Stimulated activated CD4-positive, alpha-beta T cell treated with anti-CD3 and anti-CD28 coated beads, Interleukin-1b, Interleukin-23, amount 100 ng/mL, for 48 hours (primary cell): ENCODE measurements at regions not wholly inside any gene's neighbourhood (a gene's known extent, or its start where the extent isn't known, plus 50 kb on each side); places are given as distances from the start of the nearest gene placed in this dataset.
"Not testable (repeated sequence)": the region's sequence is repeated elsewhere in the genome, so short reads cannot be mapped to it uniquely, and the experiment has no call there.

Experiments used
- DNase-seq: peaks from one replicate; pipeline ENCODE4 v3.0.0-alpha.2; 2020

DNA sequence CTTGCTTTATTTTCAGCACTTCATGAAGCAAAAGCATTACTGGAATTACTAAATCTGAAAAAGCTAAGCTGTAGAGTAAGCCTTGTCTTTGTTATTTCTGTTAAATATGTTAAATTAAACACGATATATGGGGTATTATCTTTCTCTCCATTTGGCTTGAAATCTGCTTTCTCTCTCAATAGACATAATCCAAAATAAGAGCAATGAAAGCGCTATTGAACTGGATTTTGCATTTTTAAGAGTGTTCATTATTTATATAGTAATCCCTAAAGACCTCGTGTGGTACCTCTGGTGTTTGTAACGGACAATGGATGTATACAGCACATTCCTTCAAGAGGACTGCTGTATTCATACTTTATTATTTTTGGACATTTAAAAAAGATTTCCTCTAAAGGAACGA lies 91.5 kb upstream of the KCNE2 start:
- no peak for DNase-seq

DNA sequence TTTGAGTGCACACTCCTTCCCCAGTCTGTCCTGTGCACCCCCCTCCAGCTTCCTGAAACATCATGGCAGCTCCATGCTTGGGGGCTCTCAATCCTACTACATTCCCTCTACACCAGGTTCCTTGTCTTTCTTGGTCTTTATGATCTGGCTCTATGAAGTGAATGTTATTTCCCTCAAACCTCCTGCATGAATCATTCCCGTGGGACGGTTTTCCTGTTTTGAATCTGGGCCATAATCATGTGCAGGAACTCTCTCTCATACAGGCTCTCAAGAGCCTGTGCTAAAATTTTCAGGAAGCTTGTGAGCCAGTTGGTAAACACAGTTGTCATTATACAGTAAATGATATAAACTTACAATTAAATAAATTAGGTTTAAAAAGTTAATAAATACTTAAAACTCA lies 89.8 kb upstream of the KCNE2 start:
- no peak for DNase-seq

DNA sequence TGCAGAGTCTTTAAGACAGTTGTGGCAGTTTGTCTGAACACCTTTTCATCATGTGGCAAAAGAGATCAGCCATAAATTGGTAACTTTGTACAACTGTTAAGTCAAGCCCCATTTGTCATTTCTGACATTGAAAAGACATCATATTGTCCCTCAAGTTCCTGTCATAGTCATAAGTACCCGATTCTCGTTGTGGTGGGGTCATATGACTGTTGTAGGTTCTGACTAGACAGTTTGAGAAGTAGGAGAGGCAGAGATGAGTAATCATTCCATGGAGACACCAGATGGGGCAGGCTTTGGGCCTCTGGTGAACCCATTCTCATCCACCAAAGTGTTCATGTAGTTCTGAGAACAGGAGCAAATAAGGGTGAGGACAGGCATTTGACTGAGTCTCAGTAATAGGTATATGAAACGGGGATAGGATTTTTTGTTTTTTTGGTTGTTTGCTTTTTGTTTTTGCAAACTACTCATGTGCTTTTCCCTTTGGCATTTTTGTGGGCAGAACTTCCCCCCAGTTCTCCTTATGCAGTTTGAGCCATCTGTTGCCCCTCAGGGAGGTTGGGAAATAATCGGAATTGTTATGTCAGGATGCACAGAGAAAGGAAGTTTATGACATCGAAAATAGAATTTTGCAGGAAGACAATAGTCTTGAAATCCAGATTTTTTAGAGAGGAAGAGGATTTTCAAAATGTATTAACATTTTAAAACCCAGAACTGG lies 86.9 kb upstream of the KCNE2 start:
- DNase-seq, result peak; percentile 70

DNA sequence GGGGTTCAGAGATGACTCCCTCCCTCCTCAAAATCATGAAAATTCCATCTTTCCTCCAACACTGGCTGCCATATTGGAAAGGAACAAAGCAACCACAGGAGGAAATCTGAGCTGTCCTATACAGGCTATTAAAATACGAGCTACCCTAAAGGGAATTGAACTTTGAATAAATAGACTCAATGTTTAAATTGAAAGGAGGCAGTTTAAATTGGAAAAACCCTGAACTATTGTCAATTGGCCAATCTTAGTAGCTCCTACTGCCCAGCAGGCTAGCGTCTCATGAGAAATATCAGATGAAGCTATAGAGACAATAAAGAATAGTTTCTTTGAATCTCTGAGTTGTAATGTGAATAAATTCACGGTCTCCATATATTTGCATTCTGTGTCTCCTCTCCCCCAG lies 85.4 kb upstream of the KCNE2 start:
- no peak for DNase-seq

DNA sequence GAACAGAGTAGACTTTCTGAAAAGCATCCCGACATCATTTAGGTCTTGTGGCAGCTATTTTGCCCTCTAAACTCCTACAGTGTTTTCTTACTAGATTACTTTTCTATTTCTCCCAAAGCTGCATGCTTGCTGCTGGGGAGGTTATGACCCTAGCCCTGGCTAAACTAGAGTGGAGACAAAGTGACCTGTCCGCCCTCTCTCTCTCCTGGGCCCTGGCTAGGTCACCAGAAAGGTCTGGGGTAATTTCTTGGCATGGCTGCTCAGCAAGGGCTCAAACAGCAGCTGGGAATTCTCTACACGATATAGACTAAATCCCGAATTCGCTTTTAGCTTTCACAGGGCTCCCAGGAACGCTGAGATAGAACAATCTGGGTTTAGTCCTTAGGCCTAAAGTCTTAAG lies 84.5 kb upstream of the KCNE2 start:
- DNase-seq, result no peak

DNA sequence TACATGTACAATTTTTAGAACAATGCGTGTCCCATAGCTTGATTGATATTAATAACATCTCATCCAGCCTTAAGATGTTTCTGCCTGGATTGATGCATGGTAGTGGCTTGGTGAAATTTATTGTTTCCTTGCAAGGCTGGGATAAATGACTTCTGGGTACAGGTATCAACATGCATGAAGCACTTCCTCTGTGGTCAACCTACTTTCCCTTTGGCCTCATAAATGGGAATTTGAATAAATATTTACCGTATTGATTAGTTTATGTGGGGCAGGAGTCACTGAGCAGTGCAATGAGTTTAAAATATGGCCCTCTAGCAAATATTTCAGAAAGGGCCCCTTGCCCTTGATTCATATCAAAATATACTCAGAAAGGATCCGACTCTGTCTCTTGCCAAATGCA lies 83.9 kb upstream of the KCNE2 start:
- no peak for DNase-seq

DNA sequence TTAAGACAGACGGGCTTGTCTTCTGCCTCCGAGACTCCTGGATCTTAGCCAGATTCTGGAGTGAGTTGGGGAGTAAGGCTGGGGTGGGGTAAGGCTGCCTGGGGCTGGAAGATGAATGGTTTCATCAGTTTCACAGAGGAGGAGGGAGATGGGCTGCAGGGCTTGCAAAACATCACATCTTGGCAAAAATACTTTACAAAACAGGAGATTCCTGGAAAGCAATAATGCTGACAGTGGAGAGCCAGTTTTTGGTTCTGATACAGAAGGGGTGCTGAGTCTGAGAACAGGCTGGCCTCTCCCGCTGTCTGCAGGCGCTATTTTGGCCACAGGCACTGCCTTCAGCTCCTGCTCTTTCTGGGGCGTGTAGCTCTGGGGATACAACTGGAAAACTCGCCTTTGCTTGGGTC lies 83.4 kb upstream of the KCNE2 start:
- DNase-seq, result no peak

DNA sequence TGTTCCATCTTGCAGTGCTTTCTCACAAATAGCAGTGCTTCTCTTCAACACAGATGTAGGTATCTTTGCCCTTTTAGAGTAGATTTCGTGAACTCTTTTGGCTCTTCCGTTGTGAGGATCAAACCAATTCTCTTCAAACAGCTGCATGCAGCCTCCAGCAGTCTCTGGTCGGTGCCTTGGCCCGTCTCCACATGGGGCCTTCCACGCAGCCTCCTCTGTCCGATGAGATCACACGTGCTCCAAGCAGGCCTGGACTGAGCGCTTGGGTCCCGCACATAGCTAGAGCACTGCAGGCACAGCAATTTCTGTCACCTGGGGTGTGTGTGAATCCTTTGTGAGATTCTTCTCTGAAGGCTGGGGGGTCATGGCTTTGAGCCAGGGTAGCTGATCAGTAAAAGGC lies 82.8 kb upstream of the KCNE2 start:
- no peak for DNase-seq

DNA sequence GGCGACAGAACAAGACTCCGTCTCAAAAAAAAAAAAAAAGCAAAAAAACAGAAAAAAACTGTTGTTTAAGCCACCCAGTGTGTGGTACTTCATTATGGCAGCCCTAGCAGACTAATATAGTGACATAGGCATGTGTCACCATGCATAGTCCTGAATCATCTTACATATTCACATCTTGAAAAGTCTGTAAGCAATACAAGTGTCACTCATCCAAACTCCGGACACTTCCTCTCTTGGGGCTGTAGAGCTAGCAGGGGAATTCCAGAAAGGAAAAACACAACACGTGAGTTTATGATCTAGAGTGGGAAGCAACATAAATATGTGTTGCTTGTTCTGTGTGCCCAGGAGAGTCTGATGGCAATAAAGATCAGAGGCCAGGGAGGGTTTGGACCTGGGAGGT lies 81.6 kb upstream of the KCNE2 start:
- no peak for DNase-seq

DNA sequence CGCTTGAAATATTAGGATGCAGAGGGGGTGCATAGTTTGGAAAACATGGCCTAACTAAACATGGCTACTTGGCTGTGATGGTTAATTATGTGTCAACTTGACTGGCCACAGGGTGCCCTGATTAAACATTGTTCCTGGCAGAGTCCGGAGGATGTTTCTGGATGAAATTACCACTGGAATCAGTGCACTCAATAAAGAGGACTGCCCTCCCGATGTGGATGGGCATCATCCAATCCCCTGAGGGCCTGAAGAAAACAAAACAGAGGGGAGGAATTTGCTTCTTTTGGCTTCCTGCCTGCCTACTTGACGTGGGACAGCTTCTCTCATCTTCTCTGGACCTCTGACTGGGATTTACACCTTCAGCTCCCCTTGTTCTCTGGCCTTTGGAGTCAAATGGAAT lies 79.1 kb upstream of the KCNE2 start:
- DNase-seq, result no peak

DNA sequence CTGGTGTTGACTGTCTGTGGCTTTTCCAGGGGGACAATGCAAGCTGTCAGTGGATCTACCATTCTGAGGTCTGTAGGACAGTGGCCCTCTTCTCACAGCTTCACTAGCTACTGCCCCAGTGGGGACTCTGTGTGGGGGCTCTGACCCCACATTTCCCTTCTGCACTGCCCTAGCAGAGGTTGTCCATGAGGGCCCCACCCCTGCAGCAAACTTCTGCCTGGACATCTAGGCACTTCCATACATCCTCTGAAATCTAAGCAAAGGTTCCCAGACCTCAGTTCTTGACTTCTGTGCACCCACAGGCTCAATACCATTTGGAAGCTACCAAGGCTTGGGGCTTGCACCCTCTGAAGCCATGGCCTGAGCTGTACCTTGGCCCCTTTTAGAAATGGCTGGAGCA lies 75.8 kb upstream of the KCNE2 start:
- DNase-seq, result not testable (repeated sequence)

DNA sequence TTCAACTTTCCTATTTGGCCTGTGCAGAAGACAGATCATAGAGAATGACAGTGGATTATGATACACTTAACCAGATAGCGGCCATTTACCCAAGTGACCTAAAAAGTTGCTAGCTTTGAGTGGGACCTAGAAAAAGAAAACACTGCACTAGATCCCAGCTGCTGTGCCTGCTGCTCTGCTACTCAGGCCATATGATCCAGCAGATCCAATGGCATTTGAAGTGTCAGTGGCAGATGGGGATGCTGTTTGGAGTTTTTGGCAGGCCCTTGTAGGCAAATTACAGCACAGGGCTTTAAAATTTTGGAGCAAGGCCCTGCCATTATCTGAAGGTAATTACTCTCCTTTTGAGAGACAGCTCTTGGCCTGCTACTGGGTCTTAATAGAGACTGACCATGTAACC lies 74.0 kb upstream of the KCNE2 start:
- no peak for DNase-seq

DNA sequence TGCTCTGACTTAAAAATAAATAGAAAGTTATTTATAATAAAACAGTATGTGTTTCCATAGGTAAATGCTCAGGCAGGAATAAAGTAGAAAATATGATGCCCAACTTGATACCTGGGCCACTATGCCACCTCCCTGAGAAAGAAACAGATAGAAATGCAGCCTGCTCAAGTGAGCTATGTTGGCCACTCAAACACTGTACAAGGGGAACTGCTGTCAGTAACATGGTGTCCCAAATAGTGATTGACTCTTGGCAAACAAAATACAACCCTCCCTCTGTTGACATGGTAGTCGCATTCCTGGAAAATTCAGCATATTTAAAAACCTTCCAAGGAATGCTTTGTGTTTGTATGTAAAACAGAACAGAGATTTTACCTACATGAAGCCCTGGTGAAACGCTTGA lies 66.9 kb upstream of the KCNE2 start:
- no peak for DNase-seq

DNA sequence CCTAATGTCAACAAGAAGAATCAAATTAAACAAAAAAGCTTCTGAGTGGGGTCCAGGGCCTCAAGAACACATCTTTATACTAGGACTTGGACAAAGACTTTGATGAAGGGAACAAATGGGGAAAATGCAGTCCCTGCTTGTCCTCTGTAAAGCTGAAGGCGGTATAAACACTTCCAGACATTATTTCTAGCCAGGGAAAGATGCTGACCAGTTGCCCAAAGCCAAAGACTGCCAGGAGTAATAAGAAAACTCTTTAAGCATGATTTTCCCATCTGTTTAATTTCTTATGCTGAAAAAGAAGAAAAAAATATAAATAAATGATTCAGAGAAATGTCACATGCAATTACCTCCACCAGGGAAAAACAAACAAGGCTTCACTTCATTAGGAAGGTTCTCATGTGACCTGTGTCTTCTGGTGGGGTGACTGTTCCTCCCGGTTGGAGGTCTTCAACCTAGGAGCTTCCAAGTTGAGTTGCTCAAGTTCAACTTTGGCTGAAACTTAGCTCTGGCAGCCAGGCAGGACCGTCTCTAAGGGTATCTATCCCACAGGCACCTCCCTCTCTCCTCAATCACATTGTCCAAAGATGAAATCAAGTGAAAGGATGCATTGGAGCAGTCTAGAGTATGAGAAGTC lies 65.2 kb upstream of the KCNE2 start:
- no peak for DNase-seq

DNA sequence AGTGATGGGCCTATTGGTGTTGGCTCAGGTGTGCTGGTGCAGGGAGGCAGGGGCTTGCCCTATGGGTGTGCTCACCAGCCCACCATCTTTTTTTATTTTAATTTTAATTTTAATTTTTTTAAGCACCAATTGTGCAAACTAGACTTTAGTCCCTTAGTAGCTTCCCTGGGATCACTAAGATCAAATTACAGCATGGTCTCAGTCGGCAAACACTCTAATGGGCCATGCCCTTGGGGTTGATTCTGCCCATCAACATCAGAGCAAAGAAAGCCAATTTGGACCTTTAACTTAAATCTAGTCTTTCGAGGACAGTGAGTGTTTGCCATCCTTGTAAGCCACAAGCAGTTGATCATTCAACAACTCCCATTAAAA lies 64.7 kb upstream of the KCNE2 start:
- DNase-seq, result no peak

DNA sequence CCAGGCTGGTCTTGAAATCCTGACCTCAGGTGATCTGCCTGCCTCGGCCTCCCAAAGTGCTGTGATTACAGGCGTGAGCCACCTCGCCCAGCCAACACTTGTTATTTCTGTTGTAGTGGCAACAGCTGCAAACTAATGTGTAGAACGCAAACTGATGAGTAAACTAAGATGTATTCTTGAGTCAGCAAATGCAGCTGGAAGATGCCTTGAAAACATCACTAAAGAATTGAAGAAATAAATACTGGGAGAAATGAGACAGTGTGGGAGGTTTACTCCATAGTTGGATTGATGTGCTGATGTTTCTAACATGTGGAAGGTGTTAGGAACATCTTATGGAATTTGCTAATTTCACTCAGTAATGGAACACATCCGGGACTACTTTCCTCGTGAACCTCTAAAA lies 61.3 kb upstream of the KCNE2 start:
- DNase-seq, result no peak

DNA sequence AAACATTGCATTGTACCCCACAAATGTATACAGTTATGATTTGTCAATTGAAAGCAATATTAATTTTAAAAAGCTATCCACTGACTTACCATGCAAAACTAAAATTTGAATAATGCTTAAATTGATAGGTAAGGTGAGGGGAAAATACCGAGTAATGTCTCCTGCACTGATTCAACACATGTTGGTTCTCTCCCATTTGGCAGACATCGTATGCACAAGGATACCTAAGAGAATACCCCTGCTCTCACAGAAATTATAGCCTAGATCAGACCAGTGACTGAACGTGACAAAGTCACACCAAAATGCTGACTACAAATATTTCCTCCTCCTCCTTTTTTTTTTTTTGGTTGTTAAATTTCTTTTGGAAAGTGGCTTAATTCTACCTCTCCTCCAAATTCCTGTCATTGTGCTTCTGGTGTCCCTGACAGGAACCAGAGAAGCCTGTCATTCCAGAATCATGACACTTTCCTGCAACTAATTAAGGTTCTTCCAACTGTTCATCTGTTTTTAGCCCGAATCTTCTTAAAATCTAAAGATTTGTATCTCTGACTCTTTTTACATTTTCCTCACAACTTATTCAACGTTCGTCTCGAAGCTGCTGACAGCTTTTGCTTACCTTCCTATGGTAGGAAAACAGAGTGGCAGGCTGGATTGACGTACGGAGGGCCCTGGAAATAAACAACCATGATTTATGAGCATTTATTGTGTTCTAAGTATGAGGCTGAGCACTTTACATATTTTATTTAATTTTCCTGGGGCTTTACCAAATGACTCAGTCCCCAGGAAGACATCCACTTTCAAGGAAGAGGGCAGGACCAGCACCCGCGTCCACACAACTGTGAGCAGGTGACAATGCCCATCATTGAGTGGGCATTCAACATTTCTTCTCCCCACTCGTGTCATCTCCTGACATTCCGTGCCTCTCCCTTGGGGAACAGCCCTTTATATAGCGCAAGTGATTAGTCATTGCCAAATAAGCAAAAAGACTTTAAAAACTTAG lies 57.9 kb upstream of the KCNE2 start:
- no peak for DNase-seq

DNA sequence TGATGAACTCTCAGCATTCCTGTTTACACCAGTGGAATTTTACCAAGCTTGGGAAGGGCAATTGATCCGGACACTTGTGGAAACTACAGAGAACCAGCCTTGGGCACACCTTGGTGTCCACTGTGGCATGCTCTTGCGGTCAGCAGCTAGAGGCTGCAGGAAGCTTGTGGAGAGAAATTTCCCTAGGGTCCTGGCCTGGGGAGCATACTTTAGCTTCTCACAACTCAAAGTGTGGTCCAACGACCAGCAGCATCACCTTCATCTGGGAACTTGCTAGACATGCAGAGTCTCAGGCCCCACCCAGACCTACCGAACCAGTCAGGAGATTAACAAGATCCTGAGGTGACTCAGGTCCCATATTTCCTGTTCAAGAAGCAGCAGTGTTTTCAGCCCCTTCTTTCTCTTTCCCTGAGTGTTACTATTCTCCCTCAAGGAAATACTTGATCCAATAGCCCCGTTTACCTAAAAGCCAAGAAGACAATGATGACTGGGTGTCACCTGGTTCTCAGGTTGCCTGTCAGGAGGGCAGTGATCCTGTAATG lies 55.7 kb upstream of the KCNE2 start:
- no peak for DNase-seq

DNA sequence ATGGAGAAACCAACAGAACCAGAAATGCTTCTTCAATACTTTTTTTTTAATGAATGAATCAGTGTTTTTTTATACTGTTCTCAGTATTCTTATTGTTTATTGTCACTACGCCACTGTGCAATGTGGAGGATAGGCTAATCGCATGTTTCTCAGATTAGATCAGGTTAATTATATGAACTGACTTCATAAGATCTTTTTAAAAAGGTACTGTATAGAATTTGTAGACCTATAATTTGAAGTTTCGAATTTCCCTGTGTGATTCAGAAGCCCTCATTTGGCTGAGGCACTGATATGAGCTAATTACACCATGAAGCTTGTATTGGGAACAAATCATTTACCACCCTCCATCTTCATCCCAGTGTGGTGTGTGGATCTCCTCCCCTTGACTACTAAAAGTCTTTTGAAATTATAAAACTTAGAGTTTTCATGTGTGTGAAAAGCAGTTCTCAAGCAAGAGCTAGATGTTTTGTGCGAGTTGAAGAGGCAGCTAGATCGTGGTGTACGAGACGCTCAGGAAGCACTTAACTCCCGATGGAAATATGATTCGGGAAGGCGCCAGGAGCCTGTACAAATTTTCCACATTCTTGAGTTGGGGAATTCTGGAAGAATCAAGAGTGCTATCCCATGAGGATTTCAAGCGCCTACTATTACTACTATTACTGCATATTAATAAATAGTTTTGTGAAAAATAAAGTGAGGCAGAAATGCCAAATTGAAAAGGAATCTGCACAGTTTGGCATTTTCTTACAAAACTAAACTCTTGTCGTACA lies 52.1 kb upstream of the KCNE2 start:
- DNase-seq, result no peak

DNA sequence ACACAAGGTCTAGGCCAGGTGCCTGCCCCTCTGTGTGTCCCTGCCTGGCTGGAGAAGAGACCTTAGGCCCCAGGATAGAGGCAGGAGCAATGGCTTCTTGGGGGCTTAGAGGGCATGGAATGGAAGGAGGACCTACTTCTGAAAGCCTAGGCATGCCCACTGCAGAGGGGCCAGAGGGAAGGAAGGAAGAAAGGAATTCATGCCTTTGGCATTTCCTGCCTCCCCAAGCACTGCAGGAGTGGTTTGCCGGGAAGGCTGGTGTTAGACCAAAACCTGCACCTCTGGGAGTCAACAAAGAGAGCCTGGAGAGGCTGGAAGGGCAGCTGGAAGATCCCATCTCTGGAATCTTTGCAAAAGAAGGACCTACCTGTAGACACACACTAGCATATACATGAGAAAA lies 50.7 kb upstream of the KCNE2 start:
- no peak for DNase-seq
